K562 (cell line): ENCODE measurements at regions not wholly inside any gene's neighbourhood (a gene's known extent, or its start where the extent isn't known, plus 50 kb on each side); places are given as distances from the start of the nearest gene placed in this dataset.

Experiments used
- BCL6 ChIP-seq: fragments of 250-450 bp; sonication (Bioruptor Pico); IDR thresholded peaks from 2 replicates; pipeline ENCODE4 v1.4.0; 2020
- E2F4 ChIP-seq: sonication (generic); formaldehyde crosslinking; IDR thresholded peaks from 2 replicates; pipeline ENCODE4 v1.8.0; 2022; ENCODE audit warnings: mild to moderate bottlenecking, low read depth, missing genetic modification reagents
- ELF1 ChIP-seq: fragments of 200-800 bp; sonication (Bioruptor generic); IDR thresholded peaks from 2 replicates; pipeline ENCODE4 v1.6.1; 2016; ENCODE audit warnings: missing genetic modification characterization, missing compliant biosample characterization
- EP300 ChIP-seq: IDR thresholded peaks from 2 replicates; pipeline ENCODE4 v1.6.1; 2012; ENCODE audit warnings: low read length, improper control_type of control experiment
- HMG20B ChIP-seq: fragments of 250-450 bp; sonication (Bioruptor Pico); IDR thresholded peaks from 2 replicates; pipeline ENCODE4 v1.5.0; 2021; ENCODE audit warnings: mild to moderate bottlenecking
- JUN ChIP-seq, 2 experiments: sonication (generic) in 1 of 2; formaldehyde crosslinking in 1 of 2; IDR thresholded peaks; 2 replicates each; pipeline versions ENCODE4 v1.6.1 to v1.8.0; 2012 to 2022; ENCODE audit warnings: borderline replicate concordance in 2 of 2, mild to moderate bottlenecking in 2 of 2, improper control_type of control experiment in 1 of 2, low read depth in 1 of 2, low read length in 1 of 2, missing genetic modification reagents in 1 of 2
- JUND ChIP-seq, 2 experiments: IDR thresholded peaks; 2 replicates in 1 of 2; 3 replicates in 1 of 2; pipeline ENCODE4 v1.6.1; 2011; ENCODE audit warnings: borderline replicate concordance in 2 of 2, low read depth in 2 of 2, low read length in 2 of 2, improper control_type of control experiment in 1 of 2, missing biosample characterization in 1 of 2, missing genetic modification characterization in 1 of 2, missing genetic modification reagents in 1 of 2
- MYNN ChIP-seq, 2 experiments: sonication (generic); formaldehyde crosslinking in 1 of 2; IDR thresholded peaks; 2 replicates each; pipeline versions ENCODE4 v1.5.0 to v1.6.1; 2016 to 2020; ENCODE audit warnings: antibody characterized with exemption in 1 of 2, missing genetic modification reagents in 1 of 2
- RBFOX2 ChIP-seq: fragments of 200-400 bp; formaldehyde crosslinking; IDR thresholded peaks from 2 replicates; pipeline ENCODE4 v1.6.1; 2017; ENCODE audit warnings: low read depth, mild to moderate bottlenecking, low read length, moderate library complexity
- SMARCA5 ChIP-seq: fragments of 450-650 bp; IDR thresholded peaks from 2 replicates; pipeline ENCODE4 v1.6.1; 2016
- ZNF592 ChIP-seq: fragments of 450-650 bp; IDR thresholded peaks from 2 replicates; pipeline ENCODE4 v1.6.1; 2017; ENCODE audit warnings: antibody characterized with exemption, mild to moderate bottlenecking

- TF ChIP-seq ELF1, result no peak
- no peak for TF ChIP-seq JUN (IDR thresholded peaks at IDR 0.05; ENCODE audit: borderline replicate concordance, low read depth, low read length)
- TF ChIP-seq JUN (CRISPR knock-in tag; IDR thresholded peaks at IDR 0.05; ENCODE audit: borderline replicate concordance), result no peak
- no peak for TF ChIP-seq E2F4 (CRISPR knock-in tag)
- no peak for TF ChIP-seq MYNN (IDR thresholded peaks at IDR 0.05)
- no peak for TF ChIP-seq MYNN (CRISPR knock-in tag; IDR thresholded peaks at IDR 0.05)
- no peak for TF ChIP-seq ZNF592
- no peak for TF ChIP-seq HMG20B (CRISPR knock-in tag)
- no peak for TF ChIP-seq RBFOX2
- TF ChIP-seq SMARCA5, result no peak
- no peak for TF ChIP-seq EP300
- no peak for TF ChIP-seq BCL6
- no peak for TF ChIP-seq JUND (IDR thresholded peaks at IDR 0.05; ENCODE audit: borderline replicate concordance, low read depth, low read length)
- no peak for TF ChIP-seq JUND (tag; IDR thresholded peaks at IDR 0.05; ENCODE audit: borderline replicate concordance, low read depth, low read length)
These were observed 222.8 kb downstream of the SOX11 start for GRCh38 chr2:5914811-5915611.
